ENCODE measurements at regions not wholly inside any gene's neighbourhood (a gene's known extent, or its start where the extent isn't known, plus 50 kb on each side); places are given as distances from the start of the nearest gene placed in this dataset.
"Not testable (repeated sequence)": the region's sequence is repeated elsewhere in the genome, so short reads cannot be mapped to it uniquely, and the experiment has no call there.

- TF ChIP-seq CTCF (IDR thresholded peaks at IDR 0.05; ENCODE audit: low read depth, low read length, missing control alignments): no peak
These were observed 78.6 kb downstream of the TPBG start for GRCh38 chr6:82442061-82442719.

GRCh38 chr6:82458147-82458546 is 94.5 kb downstream of the TPBG start:
- in situ Hi-C loops (cut with HindIII; ENCODE audit: low sequenced_read_pairs): loop anchor here (5.0 kb wide), 1 partner anchor 54 kb away; no protein-coding TSS in a partner anchor
- no peak for TF ChIP-seq CTCF (IDR thresholded peaks at IDR 0.05; ENCODE audit: low read depth, low read length, missing control alignments)
- DNase-seq (ENCODE audit: low read depth): no peak
- no peak overlapping the region for H3K4me3 ChIP-seq (ENCODE audit: low read depth, low read length)

More at GRCh38 chr6:82442061-82442719, 78.6 kb downstream of the TPBG start:
- H3K4me3 ChIP-seq (ENCODE audit: low read depth, low read length): no peak overlapping the region
- in situ Hi-C loops (cut with HindIII; ENCODE audit: low sequenced_read_pairs): no loop called here
- DNase-seq (ENCODE audit: low read depth): no peak

GRCh38 chr6:82458705-82459104 is 95.1 kb downstream of the TPBG start:
- DNase-seq (ENCODE audit: low read depth): no peak
- in situ Hi-C loops (cut with HindIII; ENCODE audit: low sequenced_read_pairs): loop anchor here (5.0 kb wide), 1 partner anchor 54 kb away; no protein-coding TSS in a partner anchor
- no peak overlapping the region for H3K4me3 ChIP-seq (ENCODE audit: low read depth, low read length)
- TF ChIP-seq CTCF (IDR thresholded peaks at IDR 0.05; ENCODE audit: low read depth, low read length, missing control alignments): no peak

- TF ChIP-seq CTCF (IDR thresholded peaks at IDR 0.05; ENCODE audit: low read depth, low read length, missing control alignments): no peak
- in situ Hi-C loops (cut with HindIII; ENCODE audit: low sequenced_read_pairs): no loop called here
- DNase-seq (ENCODE audit: low read depth): no peak
- H3K4me3 ChIP-seq (ENCODE audit: low read depth, low read length): no peak overlapping the region
These were observed 97.9 kb downstream of the TPBG start for GRCh38 chr6:82461536-82461935.

GRCh38 chr6:82467338-82467737 is 103.7 kb downstream of the TPBG start:
- no peak overlapping the region for H3K4me3 ChIP-seq (ENCODE audit: low read depth, low read length)
- DNase-seq (ENCODE audit: low read depth): no peak
- in situ Hi-C loops (cut with HindIII; ENCODE audit: low sequenced_read_pairs): no loop called here
- no peak for TF ChIP-seq CTCF (IDR thresholded peaks at IDR 0.05; ENCODE audit: low read depth, low read length, missing control alignments)

GRCh38 chr6:82470123-82470522 is 106.5 kb downstream of the TPBG start:
- in situ Hi-C loops (cut with HindIII; ENCODE audit: low sequenced_read_pairs); DNase-seq (ENCODE audit: low read depth); H3K4me3 ChIP-seq (ENCODE audit: low read depth, low read length): not testable (repeated sequence)

GRCh38 chr6:82475106-82475505 is 111.5 kb downstream of the TPBG start:
- DNase-seq (ENCODE audit: low read depth); H3K4me3 ChIP-seq (ENCODE audit: low read depth, low read length); in situ Hi-C loops (cut with HindIII; ENCODE audit: low sequenced_read_pairs): not testable (repeated sequence)

Measured in astrocyte of the cerebellum (primary cell).